WERI-Rb-1 (cell line): ENCODE measurements at regions not wholly inside any gene's neighbourhood (a gene's known extent, or its start where the extent isn't known, plus 50 kb on each side); places are given as distances from the start of the nearest gene placed in this dataset.

Experiments used
- DNase-seq: peaks from one replicate; pipeline ENCODE4 v3.0.0-alpha.2; 2020
- H3K27ac ChIP-seq: fragments of 250-450 bp; sonication (Bioruptor Pico); 2 replicates; pipeline ENCODE4 v1.5.1; 2020; ENCODE audit warnings: mild to moderate bottlenecking, moderate library complexity
- H3K27me3 ChIP-seq: fragments of 250-450 bp; sonication (Bioruptor Pico); 2 replicates; pipeline ENCODE4 v1.5.1; 2021; ENCODE audit warnings: mild to moderate bottlenecking, low read depth, moderate library complexity; ENCODE audit not compliant: insufficient read depth, severe bottlenecking
- H3K36me3 ChIP-seq: fragments of 250-450 bp; sonication (Bioruptor Pico); 2 replicates; pipeline ENCODE4 v1.5.1; 2020; ENCODE audit warnings: mild to moderate bottlenecking, moderate library complexity
- H3K4me3 ChIP-seq: 2 replicates; pipeline ENCODE4 v1.5.1; 2011; ENCODE audit warnings: low read depth, mild to moderate bottlenecking, control low read depth, low read length
- H3K9me3 ChIP-seq: fragments of 250-450 bp; sonication (Bioruptor Pico); 2 replicates; pipeline ENCODE4 v1.5.1; 2021; ENCODE audit warnings: mild to moderate bottlenecking, moderate library complexity; ENCODE audit not compliant: severe bottlenecking
- CTCF ChIP-seq: IDR thresholded peaks from 2 replicates; pipeline ENCODE4 v1.5.1; 2011; ENCODE audit warnings: low read depth, mild to moderate bottlenecking, control low read depth, inconsistent platforms, low read length

- no peak overlapping the region for H3K27ac ChIP-seq
- no peak for DNase-seq
- no peaks in the 10 kb centered on the region for H3K36me3 ChIP-seq
- no peaks in the 10 kb centered on the region for H3K27me3 ChIP-seq
- H3K9me3 ChIP-seq: no peaks in the 10 kb centered on the region
- H3K4me3 ChIP-seq: no peak overlapping the region
- TF ChIP-seq CTCF: no peak
Observed at GRCh38 chr5:23147625-23148024, 294.5 kb upstream of the CDH12 start.

GRCh38 chr5:23146183-23146582 lies 293.0 kb upstream of the CDH12 start:
- no peak overlapping the region for H3K4me3 ChIP-seq
- no peaks in the 10 kb centered on the region for H3K36me3 ChIP-seq
- H3K9me3 ChIP-seq: no peaks in the 10 kb centered on the region
- H3K27me3 ChIP-seq: no peaks in the 10 kb centered on the region
- no peak for TF ChIP-seq CTCF
- no peak overlapping the region for H3K27ac ChIP-seq
- DNase-seq: peak; percentile 12

GRCh38 chr5:23139338-23140171 lies 286.4 kb upstream of the CDH12 start:
- Histone ChIP-seq H3K36me3 (no peaks in the 10 kb centered on the region), H3K4me3 (no peak overlapping the region), H3K27ac (0 out of 2 replicates have a peak overlapping the region, but pooled peaks have one; percentile 9), H3K27me3 (no peaks in the 10 kb centered on the region), H3K9me3 (no peaks in the 10 kb centered on the region)
- peak; percentile 57 for TF ChIP-seq CTCF
- no peak for DNase-seq

GRCh38 chr5:23136958-23137357 lies 283.8 kb upstream of the CDH12 start:
- DNase-seq: peak; percentile 53
- no peak for TF ChIP-seq CTCF
- H3K27ac ChIP-seq: no peak overlapping the region
- no peaks in the 10 kb centered on the region for H3K27me3 ChIP-seq
- H3K4me3 ChIP-seq: no peak overlapping the region
- no peaks in the 10 kb centered on the region for H3K36me3 ChIP-seq
- H3K9me3 ChIP-seq: no peaks in the 10 kb centered on the region

- Histone ChIP-seq H3K27me3 (no peaks in the 10 kb centered on the region), H3K27ac (no peak overlapping the region), H3K9me3 (peaks cover 4% of the 10 kb centered on the region), H3K36me3 (no peaks in the 10 kb centered on the region), H3K4me3 (no peak overlapping the region)
- no peak for DNase-seq
- no peak for TF ChIP-seq CTCF
Observed at GRCh38 chr5:23132231-23132630, 279.1 kb upstream of the CDH12 start.

- TF ChIP-seq CTCF: no peak
- Histone ChIP-seq H3K9me3 (no peaks in the 10 kb centered on the region), H3K36me3 (no peaks in the 10 kb centered on the region), H3K27ac (no peak overlapping the region), H3K27me3 (no peaks in the 10 kb centered on the region), H3K4me3 (no peak overlapping the region)
- no peak for DNase-seq
Observed at GRCh38 chr5:23112237-23112636, 259.1 kb upstream of the CDH12 start.
